ENCODE measurements at regions not wholly inside any gene's neighbourhood (a gene's known extent, or its start where the extent isn't known, plus 50 kb on each side); places are given as distances from the start of the nearest gene placed in this dataset.
"Not testable (repeated sequence)": the region's sequence is repeated elsewhere in the genome, so short reads cannot be mapped to it uniquely, and the experiment has no call there.

- WGBS, 2 experiments (ENCODE audit: extremely low coverage in 2 of 2, insufficient read length in 1 of 2): no CpG with 5 or more reads among the region's 2 CpGs
- H4K8ac ChIP-seq (ENCODE audit: low read depth in 2 of 2, low read length in 2 of 2); H3K36me3 ChIP-seq (ENCODE audit: control insufficient read depth, insufficient read depth, low read length); H2BK5ac ChIP-seq (ENCODE audit: low read depth, low read length, poor library complexity, severe bottlenecking); H3K27me3 ChIP-seq (ENCODE audit: control insufficient read depth, insufficient read depth, low read length); H4K20me1 ChIP-seq (ENCODE audit: insufficient read depth, low read length); in situ Hi-C loops (cut with MboI; ENCODE audit: low sequenced_read_pairs); H2AFZ ChIP-seq (replicated peaks; ENCODE audit: low read length, poor library complexity); H3K56ac ChIP-seq (ENCODE audit: extremely low read depth, insufficient read depth, low read length); H3K9ac ChIP-seq (ENCODE audit: low read depth, low read length); H4K5ac ChIP-seq (ENCODE audit: low read depth, low read length); H3K18ac ChIP-seq (ENCODE audit: low read depth, low read length); H3K4ac ChIP-seq (ENCODE audit: low read depth, low read length); H3K9me1 ChIP-seq (ENCODE audit: insufficient read depth, low read length); H3K23ac ChIP-seq (ENCODE audit: low read depth, low read length); H3K4me3 ChIP-seq (ENCODE audit: insufficient read depth, low read depth, low read length); H3K4me1 ChIP-seq (ENCODE audit: control insufficient read depth, insufficient read depth, low read length); H2BK15ac ChIP-seq (ENCODE audit: low read depth, low read length); dilution Hi-C loops (cut with HindIII; ENCODE audit: low sequenced_read_pairs, unreplicated experiment); ATAC-seq (ENCODE audit: low read depth); DNase-seq; H3K79me1 ChIP-seq (ENCODE audit: low read depth in 1 of 2, low read length in 2 of 2); H3K14ac ChIP-seq (replicated peaks; ENCODE audit: low read depth, low read length); H4K91ac ChIP-seq (ENCODE audit: insufficient read depth, low read depth, low read length); H2AK5ac ChIP-seq (ENCODE audit: low read depth, low read length); CTCF ChIA-PET; H2BK120ac ChIP-seq (ENCODE audit: low read depth, low read length); intact Hi-C loops (cut with micrococcal nuclease); H3K4me2 ChIP-seq (ENCODE audit: low read depth, low read length); H2AK9ac ChIP-seq (replicated peaks; ENCODE audit: low read depth, low read length, poor library complexity); H3K27ac ChIP-seq (ENCODE audit: insufficient read depth, low read length); POLR2A ChIA-PET (ENCODE audit: unreplicated experiment); H3K9me3 ChIP-seq (ENCODE audit: control insufficient read depth, insufficient read depth, low read length); BruUV-seq (replicated peaks); H2BK20ac ChIP-seq (ENCODE audit: low read depth, low read length): not testable (repeated sequence)
Measured at GRCh38 chr10:16083551-16083950, 223.2 kb upstream of the MINDY3 start.

Data from IMR-90 (cell line).